Vagina (tissue), 2 donors: ENCODE measurements at regions not wholly inside any gene's neighbourhood (a gene's known extent, or its start where the extent isn't known, plus 50 kb on each side); places are given as distances from the start of the nearest gene placed in this dataset.

Experiments
- DNase-seq, 2 donors: peaks; one replicate each; pipeline ENCODE4 v3.0.0-alpha.2; 2017; ENCODE audit errors: extremely low spot score in 2 of 2
- H3K27ac ChIP-seq: fragments of 200-600 bp; sonication (generic); one replicate; pipeline ENCODE4 v1.5.1; 2019
- H3K27me3 ChIP-seq: fragments of 200-600 bp; sonication (generic); one replicate; pipeline ENCODE4 v1.5.1; 2019
- H3K36me3 ChIP-seq, 2 donors: fragments of 200-600 bp; sonication (generic); one replicate each; pipeline ENCODE4 v1.5.1; 2017 to 2019
- H3K4me1 ChIP-seq: fragments of 200-600 bp; sonication (generic); one replicate; pipeline ENCODE4 v1.5.1; 2019
- H3K4me3 ChIP-seq, 2 donors: fragments of 200-600 bp; sonication (generic); 1 replicate in 1 of 2; 2 replicates in 1 of 2; pipeline ENCODE4 v1.5.1; 2016 to 2019
- H3K9me3 ChIP-seq: fragments of 200-600 bp; sonication (generic); one replicate; pipeline ENCODE4 v1.5.1; 2019
- CTCF ChIP-seq, 3 experiments: fragments of 450-650 bp in 2 of 3; fragments of 200-600 bp in 1 of 3; sonication (generic) in 1 of 3; IDR thresholded peaks; one replicate each; pipeline ENCODE4 v1.5.1; 2017 to 2019; ENCODE audit warnings: antibody characterized with exemption in 3 of 3, mild to moderate bottlenecking in 2 of 3, moderate library complexity in 2 of 3
- POLR2A ChIP-seq, 2 donors: fragments of 450-650 bp; IDR thresholded peaks; one replicate each; pipeline ENCODE4 v1.6.1; 2017; ENCODE audit warnings: antibody characterized with exemption in 2 of 2, mild to moderate bottlenecking in 2 of 2, moderate library complexity in 2 of 2
- POLR2AphosphoS5 ChIP-seq, 2 donors: sonication (generic); formaldehyde crosslinking; IDR thresholded peaks; one replicate each; pipeline ENCODE4 v1.9.0; 2017; ENCODE audit warnings: antibody characterized with exemption in 2 of 2, mild to moderate bottlenecking in 2 of 2, low read depth in 1 of 2; ENCODE audit not compliant: insufficient read depth in 1 of 2
- intact Hi-C: fragments of 100-400 bp; cut with DNase I; formaldehyde crosslinking; loops from one replicate; pipeline ENCODE4 v1.15.1; 2023

GRCh38 chr11:80523057-80523456, 1082.2 kb upstream of the TENM4 start:
- Histone ChIP-seq H3K27me3 (no peaks in the 10 kb centered on the region), H3K36me3 (no peaks in the 10 kb centered on the region), H3K4me1 (no peaks in the 10 kb centered on the region), H3K4me3 (no peak overlapping the region), H3K9me3 (peaks cover 4% of the 10 kb centered on the region), H3K27ac (no peak overlapping the region)
- intact Hi-C loops, result no loop called here
- TF ChIP-seq POLR2A (IDR thresholded peaks at IDR 0.05) (no peak), POLR2AphosphoS5 (IDR thresholded peaks at IDR 0.05; ENCODE audit: insufficient read depth in 1 of 2, low read depth in 1 of 2) (no peak), CTCF (IDR thresholded peaks at IDR 0.05) (no peak)
- DNase-seq, result no peak

GRCh38 chr11:80521592-80521991, 1080.8 kb upstream of the TENM4 start:
- Histone ChIP-seq H3K4me3 (no peak overlapping the region), H3K36me3 (no peaks in the 10 kb centered on the region), H3K27ac (no peak overlapping the region), H3K9me3 (peaks cover 4% of the 10 kb centered on the region), H3K4me1 (no peaks in the 10 kb centered on the region), H3K27me3 (no peaks in the 10 kb centered on the region)
- intact Hi-C loops, result no loop called here
- TF ChIP-seq CTCF (IDR thresholded peaks at IDR 0.05) (no peak), POLR2A (IDR thresholded peaks at IDR 0.05) (no peak), POLR2AphosphoS5 (IDR thresholded peaks at IDR 0.05; ENCODE audit: insufficient read depth in 1 of 2, low read depth in 1 of 2) (no peak)
- DNase-seq, result no peak

- Histone ChIP-seq H3K4me1 (no peaks in the 10 kb centered on the region), H3K9me3 (peaks cover 4% of the 10 kb centered on the region), H3K27ac (no peak overlapping the region), H3K27me3 (no peaks in the 10 kb centered on the region), H3K36me3 (no peaks in the 10 kb centered on the region), H3K4me3 (no peak overlapping the region)
- TF ChIP-seq CTCF (IDR thresholded peaks at IDR 0.05) (no peak), POLR2A (IDR thresholded peaks at IDR 0.05) (no peak)
- DNase-seq, result no peak
- intact Hi-C loops, result no loop called here
Measured at GRCh38 chr11:80520507-80520887, 1079.7 kb upstream of the TENM4 start.

- H3K27ac ChIP-seq, result no peak overlapping the region
- TF ChIP-seq POLR2A (IDR thresholded peaks at IDR 0.05) (no peak), POLR2AphosphoS5 (IDR thresholded peaks at IDR 0.05; ENCODE audit: insufficient read depth in 1 of 2, low read depth in 1 of 2) (no peak), CTCF (IDR thresholded peaks at IDR 0.05) (no peak)
- no peaks in the 10 kb centered on the region for H3K4me1 ChIP-seq
- no peaks in the 10 kb centered on the region for H3K36me3 ChIP-seq
- no peak for DNase-seq
- H3K9me3 ChIP-seq, result peaks cover 4% of the 10 kb centered on the region
- no peak overlapping the region for H3K4me3 ChIP-seq
- no peaks in the 10 kb centered on the region for H3K27me3 ChIP-seq
- intact Hi-C loops, result no loop called here
Measured at GRCh38 chr11:80519596-80520506, 1079.0 kb upstream of the TENM4 start.

GRCh38 chr11:80517701-80518100, 1076.9 kb upstream of the TENM4 start:
- H3K27ac ChIP-seq, result no peak overlapping the region
- peaks cover 4% of the 10 kb centered on the region for H3K9me3 ChIP-seq
- H3K27me3 ChIP-seq, result no peaks in the 10 kb centered on the region
- H3K4me3 ChIP-seq, result no peak overlapping the region
- TF ChIP-seq POLR2AphosphoS5 (IDR thresholded peaks at IDR 0.05; ENCODE audit: insufficient read depth in 1 of 2, low read depth in 1 of 2) (no peak), CTCF (IDR thresholded peaks at IDR 0.05) (no peak), POLR2A (IDR thresholded peaks at IDR 0.05) (no peak)
- no peaks in the 10 kb centered on the region for H3K36me3 ChIP-seq
- no peaks in the 10 kb centered on the region for H3K4me1 ChIP-seq
- no peak for DNase-seq
- intact Hi-C loops, result no loop called here
